K562 (cell line): ENCODE measurements at regions not wholly inside any gene's neighbourhood (a gene's known extent, or its start where the extent isn't known, plus 50 kb on each side); places are given as distances from the start of the nearest gene placed in this dataset.

Experiments used
- ATF3 ChIP-seq, 2 experiments: fragments of 450-650 bp in 1 of 2; sonication (generic) in 1 of 2; formaldehyde crosslinking in 1 of 2; IDR thresholded peaks in 1 of 2; conservative IDR thresholded peaks in 1 of 2; 2 replicates each; pipeline versions ENCODE4 v1.6.1 to v1.8.1; 2016 to 2023; ENCODE audit warnings: mild to moderate bottlenecking in 2 of 2, moderate library complexity in 2 of 2, inconsistent platforms in 1 of 2, missing genetic modification reagents in 1 of 2
- ETS1 ChIP-seq: conservative IDR thresholded peaks from 2 replicates; pipeline ENCODE4 v1.6.1; 2011; ENCODE audit warnings: low read depth, mild to moderate bottlenecking, low read length; ENCODE audit not compliant: control insufficient read depth
- PTRF ChIP-seq: fragments of 450-650 bp; IDR thresholded peaks from 2 replicates; pipeline ENCODE4 v1.6.1; 2016; ENCODE audit warnings: mild to moderate bottlenecking, missing genetic modification characterization, missing compliant biosample characterization

GRCh38 chr18:34042423-34043146 is 182.1 kb downstream of the NOL4 start:
- TF ChIP-seq ATF3 (IDR thresholded peaks at IDR 0.05) (no peak), ATF3 (CRISPR knock-in tag; conservative IDR thresholded peaks at IDR 0.05) (no peak), ETS1 (no peak), PTRF (no peak)
